Hepatocyte (in vitro differentiated cells): ENCODE measurements at regions not wholly inside any gene's neighbourhood (a gene's known extent, or its start where the extent isn't known, plus 50 kb on each side); places are given as distances from the start of the nearest gene placed in this dataset.
"Not testable (repeated sequence)": the region's sequence is repeated elsewhere in the genome, so short reads cannot be mapped to it uniquely, and the experiment has no call there.

Source experiments
- DNase-seq: peaks from one replicate; pipeline ENCODE4 v3.0.0-alpha.2; 2016; ENCODE audit warnings: low spot score
- H2AFZ ChIP-seq: fragments of 200-600 bp; sonication (generic); 2 replicates; pipeline ENCODE4 v1.6.0; 2016; ENCODE audit warnings: antibody characterized with exemption, mild to moderate bottlenecking
- H3K27ac ChIP-seq: fragments of 200-600 bp; sonication (generic); 2 replicates; pipeline ENCODE4 v1.5.1; 2016; ENCODE audit warnings: mild to moderate bottlenecking
- H3K27me3 ChIP-seq: fragments of 200-600 bp; sonication (generic); 2 replicates; pipeline ENCODE4 v1.6.1; 2016
- H3K36me3 ChIP-seq: fragments of 200-600 bp; sonication (generic); replicated peaks from 2 replicates; pipeline ENCODE4 v1.5.1; 2016; ENCODE audit warnings: low read depth; ENCODE audit not compliant: insufficient read depth
- H3K4me1 ChIP-seq: fragments of 200-600 bp; sonication (generic); 2 replicates; pipeline ENCODE4 v1.5.1; 2016; ENCODE audit warnings: mild to moderate bottlenecking, moderate library complexity; ENCODE audit not compliant: insufficient read depth
- H3K4me2 ChIP-seq: fragments of 200-600 bp; sonication (generic); 2 replicates; pipeline ENCODE4 v1.6.0; 2016
- H3K4me3 ChIP-seq: fragments of 200-600 bp; sonication (generic); 2 replicates; pipeline ENCODE4 v1.5.1; 2016; ENCODE audit warnings: mild to moderate bottlenecking
- H3K79me2 ChIP-seq: fragments of 200-600 bp; sonication (generic); 2 replicates; pipeline ENCODE4 v1.6.0; 2017; ENCODE audit warnings: mild to moderate bottlenecking
- H3K9me2 ChIP-seq: fragments of 200-600 bp; sonication (generic); replicated peaks from 2 replicates; pipeline ENCODE4 v1.6.0; 2017; ENCODE audit warnings: mild to moderate bottlenecking; ENCODE audit not compliant: insufficient read depth
- H3K9me3 ChIP-seq: fragments of 200-600 bp; sonication (generic); 2 replicates; pipeline ENCODE4 v1.5.1; 2016; ENCODE audit warnings: low read depth, mild to moderate bottlenecking
- H4K20me1 ChIP-seq: fragments of 200-600 bp; sonication (generic); 2 replicates; pipeline ENCODE4 v1.6.0; 2016; ENCODE audit warnings: mild to moderate bottlenecking; ENCODE audit not compliant: insufficient read depth, poor library complexity, severe bottlenecking
- CTCF ChIP-seq: fragments of 200-600 bp; sonication (generic); IDR thresholded peaks from 2 replicates; pipeline ENCODE4 v1.5.1; 2016; ENCODE audit warnings: antibody characterized with exemption, mild to moderate bottlenecking; ENCODE audit not compliant: poor library complexity
- EZH2 ChIP-seq: fragments of 200-600 bp; sonication (generic); IDR thresholded peaks from 2 replicates; pipeline ENCODE4 v1.6.1; 2016; ENCODE audit warnings: antibody characterized with exemption, mild to moderate bottlenecking, borderline replicate concordance
- EZH2phosphoT487 ChIP-seq: fragments of 200-600 bp; sonication (generic); IDR thresholded peaks from one replicate; pipeline ENCODE4 v1.6.1; 2018; ENCODE audit warnings: antibody characterized with exemption, mild to moderate bottlenecking, low read depth, moderate library complexity; ENCODE audit not compliant: unreplicated experiment, severe bottlenecking
- WGBS: methylation state at CpG from one replicate; pipeline ENCODE4 v1.1.6; 2016; ENCODE audit warnings: low lambda C conversion rate; ENCODE audit errors: missing lambda C conversion rate; 5-methylcytosine and 5-hydroxymethylcytosine counted together

GRCh38 chr4:77360451-77360850 is 203.4 kb downstream of the CCNG2 start:
- no peaks in the 10 kb centered on the region for H4K20me1 ChIP-seq
- no peak overlapping the region for H3K4me3 ChIP-seq
- H3K36me3 ChIP-seq: no peaks in the 10 kb centered on the region
- no peak overlapping the region for H2AFZ ChIP-seq
- WGBS: 53% methylated on average over 4 of the region's 4 CpGs
- no peak overlapping the region for H3K4me2 ChIP-seq
- no peaks in the 10 kb centered on the region for H3K9me2 ChIP-seq
- TF ChIP-seq EZH2phosphoT487: no peak
- no peak for TF ChIP-seq CTCF
- no peak for TF ChIP-seq EZH2
- H3K79me2 ChIP-seq: no peaks in the 10 kb centered on the region
- H3K27me3 ChIP-seq: no peaks in the 10 kb centered on the region
- DNase-seq: no peak
- no peaks in the 10 kb centered on the region for H3K4me1 ChIP-seq
- no peaks in the 10 kb centered on the region for H3K9me3 ChIP-seq
- no peak overlapping the region for H3K27ac ChIP-seq

- H3K27me3 ChIP-seq, H3K4me1 ChIP-seq, H3K9me3 ChIP-seq, H3K36me3 ChIP-seq, H2AFZ ChIP-seq, H4K20me1 ChIP-seq, H3K27ac ChIP-seq, H3K79me2 ChIP-seq, H3K9me2 ChIP-seq, H3K4me2 ChIP-seq, DNase-seq, H3K4me3 ChIP-seq: not testable (repeated sequence)
- WGBS: 9% methylated on average over 1 of the region's 4 CpGs
- TF ChIP-seq CTCF: peak; percentile 24
These were observed 209.9 kb downstream of the CCNG2 start for GRCh38 chr4:77366876-77367275.

- H3K27me3 ChIP-seq: no peaks in the 10 kb centered on the region
- H3K4me1 ChIP-seq: no peaks in the 10 kb centered on the region
- no peaks in the 10 kb centered on the region for H3K79me2 ChIP-seq
- H3K9me3 ChIP-seq: no peaks in the 10 kb centered on the region
- TF ChIP-seq CTCF (no peak), EZH2 (no peak), EZH2phosphoT487 (no peak)
- 77% methylated on average over 4 of the region's 4 CpGs for whole genome bisulfite sequencing
- DNase-seq: no peak
- H3K9me2 ChIP-seq: no peaks in the 10 kb centered on the region
- no peaks in the 10 kb centered on the region for H3K36me3 ChIP-seq
- no peak overlapping the region for H2AFZ ChIP-seq
- H4K20me1 ChIP-seq: no peaks in the 10 kb centered on the region
- H3K4me3 ChIP-seq: no peak overlapping the region
- H3K4me2 ChIP-seq: no peak overlapping the region
- no peak overlapping the region for H3K27ac ChIP-seq
These were observed 210.6 kb downstream of the CCNG2 start for GRCh38 chr4:77367638-77368037.

GRCh38 chr4:77372375-77372774 is 215.4 kb downstream of the CCNG2 start:
- no peak overlapping the region for H3K4me2 ChIP-seq
- DNase-seq: no peak
- H3K9me3 ChIP-seq: no peaks in the 10 kb centered on the region
- no peaks in the 10 kb centered on the region for H3K9me2 ChIP-seq
- no peak for TF ChIP-seq EZH2
- no peak for TF ChIP-seq EZH2phosphoT487
- no peak for TF ChIP-seq CTCF
- no peak overlapping the region for H3K4me3 ChIP-seq
- H3K4me1 ChIP-seq: no peaks in the 10 kb centered on the region
- H3K79me2 ChIP-seq: no peaks in the 10 kb centered on the region
- 81% methylated on average over 3 of the region's 3 CpGs for WGBS
- H3K36me3 ChIP-seq: no peaks in the 10 kb centered on the region
- no peaks in the 10 kb centered on the region for H3K27me3 ChIP-seq
- H2AFZ ChIP-seq: no peak overlapping the region
- no peak overlapping the region for H3K27ac ChIP-seq
- H4K20me1 ChIP-seq: no peaks in the 10 kb centered on the region
